ENCODE measurements at regions not wholly inside any gene's neighbourhood (a gene's known extent, or its start where the extent isn't known, plus 50 kb on each side); places are given as distances from the start of the nearest gene placed in this dataset.

DNA sequence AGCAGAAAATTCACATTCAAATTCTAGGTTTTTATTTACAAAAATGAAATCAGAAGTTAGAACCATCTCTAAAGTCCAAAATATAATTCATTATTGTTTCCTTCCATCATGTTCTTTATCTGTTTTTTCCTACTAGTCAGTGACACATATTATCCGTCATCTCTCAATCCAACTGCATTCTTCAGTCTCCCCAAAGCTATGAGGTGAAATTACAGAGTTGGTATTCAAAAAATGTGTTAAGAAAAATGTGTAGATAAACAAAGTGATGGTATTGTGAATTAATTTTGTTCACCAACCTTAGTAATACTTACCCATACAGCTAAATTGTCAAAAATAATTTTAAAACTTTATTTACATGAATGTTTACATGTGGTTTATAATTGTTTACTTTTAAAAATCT is 448.7 kb upstream of the MIR17HG start:
- Histone ChIP-seq H3K4me1 (ENCODE audit: insufficient read depth) (no peaks in the 10 kb centered on the region), H3K27ac (no peak overlapping the region), H3K9me2 (replicated peaks; ENCODE audit: insufficient read depth) (no peaks in the 10 kb centered on the region), H4K20me1 (ENCODE audit: insufficient read depth, poor library complexity, severe bottlenecking) (no peaks in the 10 kb centered on the region), H3K4me3 (no peak overlapping the region), H3K79me2 (no peaks in the 10 kb centered on the region), H3K9me3 (ENCODE audit: low read depth) (no peaks in the 10 kb centered on the region), H3K4me2 (no peak overlapping the region), H2AFZ (no peak overlapping the region), H3K27me3 (no peaks in the 10 kb centered on the region), H3K36me3 (replicated peaks; ENCODE audit: insufficient read depth, low read depth) (no peaks in the 10 kb centered on the region)
- DNase-seq (ENCODE audit: low spot score) = no peak
- WGBS (ENCODE audit: low lambda C conversion rate, missing lambda C conversion rate) = 89% methylated on average over 1 of the region's 1 CpG
- TF ChIP-seq EZH2phosphoT487 (IDR thresholded peaks at IDR 0.05; ENCODE audit: low read depth, severe bottlenecking, unreplicated experiment) (no peak), EZH2 (IDR thresholded peaks at IDR 0.05; ENCODE audit: borderline replicate concordance) (no peak)
- TF ChIP-seq, protein P1, sequence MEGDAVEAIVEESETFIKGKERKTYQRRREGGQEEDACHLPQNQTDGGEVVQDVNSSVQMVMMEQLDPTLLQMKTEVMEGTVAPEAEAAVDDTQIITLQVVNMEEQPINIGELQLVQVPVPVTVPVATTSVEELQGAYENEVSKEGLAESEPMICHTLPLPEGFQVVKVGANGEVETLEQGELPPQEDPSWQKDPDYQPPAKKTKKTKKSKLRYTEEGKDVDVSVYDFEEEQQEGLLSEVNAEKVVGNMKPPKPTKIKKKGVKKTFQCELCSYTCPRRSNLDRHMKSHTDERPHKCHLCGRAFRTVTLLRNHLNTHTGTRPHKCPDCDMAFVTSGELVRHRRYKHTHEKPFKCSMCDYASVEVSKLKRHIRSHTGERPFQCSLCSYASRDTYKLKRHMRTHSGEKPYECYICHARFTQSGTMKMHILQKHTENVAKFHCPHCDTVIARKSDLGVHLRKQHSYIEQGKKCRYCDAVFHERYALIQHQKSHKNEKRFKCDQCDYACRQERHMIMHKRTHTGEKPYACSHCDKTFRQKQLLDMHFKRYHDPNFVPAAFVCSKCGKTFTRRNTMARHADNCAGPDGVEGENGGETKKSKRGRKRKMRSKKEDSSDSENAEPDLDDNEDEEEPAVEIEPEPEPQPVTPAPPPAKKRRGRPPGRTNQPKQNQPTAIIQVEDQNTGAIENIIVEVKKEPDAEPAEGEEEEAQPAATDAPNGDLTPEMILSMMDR (IDR thresholded peaks at IDR 0.05; ENCODE audit: poor library complexity) = no peak

DNA sequence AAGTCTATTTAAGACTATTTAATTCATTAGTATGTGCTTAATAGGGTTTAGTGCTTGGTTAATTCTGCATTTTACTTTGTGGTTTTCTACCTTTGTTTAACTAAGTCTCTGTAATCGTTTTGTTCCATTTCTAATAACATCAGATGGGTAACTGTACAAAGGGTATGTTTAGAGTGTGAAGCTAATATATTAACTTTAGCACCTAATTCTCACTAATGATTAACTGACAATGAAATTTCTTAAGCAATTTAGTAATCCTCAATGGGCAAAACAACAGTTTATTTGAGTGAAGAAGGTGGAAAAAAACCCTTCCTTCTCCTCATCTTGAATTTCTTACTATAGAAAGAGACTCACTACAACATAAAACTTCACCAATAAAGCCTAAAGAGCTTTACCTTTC is 448.1 kb upstream of the MIR17HG start:
- Histone ChIP-seq H3K9me3 (ENCODE audit: low read depth) (no peaks in the 10 kb centered on the region), H3K36me3 (replicated peaks; ENCODE audit: insufficient read depth, low read depth) (no peaks in the 10 kb centered on the region), H3K4me3 (no peak overlapping the region), H3K4me1 (ENCODE audit: insufficient read depth) (no peaks in the 10 kb centered on the region), H3K79me2 (no peaks in the 10 kb centered on the region), H3K9me2 (replicated peaks; ENCODE audit: insufficient read depth) (no peaks in the 10 kb centered on the region), H3K4me2 (no peak overlapping the region), H4K20me1 (ENCODE audit: insufficient read depth, poor library complexity, severe bottlenecking) (no peaks in the 10 kb centered on the region), H2AFZ (no peak overlapping the region), H3K27me3 (no peaks in the 10 kb centered on the region), H3K27ac (no peak overlapping the region)
- WGBS (ENCODE audit: low lambda C conversion rate, missing lambda C conversion rate) = 65% methylated on average over 1 of the region's 1 CpG
- no peak for DNase-seq (ENCODE audit: low spot score)
- TF ChIP-seq EZH2 (IDR thresholded peaks at IDR 0.05; ENCODE audit: borderline replicate concordance) = no peak
- no peak for TF ChIP-seq EZH2phosphoT487 (IDR thresholded peaks at IDR 0.05; ENCODE audit: low read depth, severe bottlenecking, unreplicated experiment)

DNA sequence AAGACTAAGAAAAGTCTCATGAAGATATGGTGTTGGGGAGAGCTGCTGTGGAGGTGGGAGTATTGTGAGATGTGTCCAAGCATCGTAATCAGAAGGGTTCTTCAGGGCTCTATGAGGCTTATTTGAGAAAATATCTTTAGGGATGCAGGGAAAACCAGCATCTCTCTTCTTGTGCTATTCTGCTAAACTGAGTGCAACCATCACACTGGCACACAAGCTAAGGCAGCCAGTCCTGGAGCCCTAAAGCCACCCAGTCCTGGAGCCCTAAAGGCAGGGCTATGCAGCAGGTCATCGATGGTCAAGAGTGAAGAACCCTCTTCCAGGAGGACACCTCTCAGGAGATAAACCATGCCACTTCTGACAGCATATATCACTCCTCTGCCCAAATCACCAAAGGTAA is 445.2 kb upstream of the MIR17HG start:
- no peaks in the 10 kb centered on the region for H3K36me3 ChIP-seq (replicated peaks; ENCODE audit: insufficient read depth, low read depth)
- TF ChIP-seq, protein P1 (IDR thresholded peaks at IDR 0.05; ENCODE audit: poor library complexity) = no peak
- no peak for TF ChIP-seq EZH2 (IDR thresholded peaks at IDR 0.05; ENCODE audit: borderline replicate concordance)
- no peak for TF ChIP-seq EZH2phosphoT487 (IDR thresholded peaks at IDR 0.05; ENCODE audit: low read depth, severe bottlenecking, unreplicated experiment)
- no peaks in the 10 kb centered on the region for H3K4me1 ChIP-seq (ENCODE audit: insufficient read depth)
- no peaks in the 10 kb centered on the region for H3K27me3 ChIP-seq
- H4K20me1 ChIP-seq (ENCODE audit: insufficient read depth, poor library complexity, severe bottlenecking) = no peaks in the 10 kb centered on the region
- H3K27ac ChIP-seq = no peak overlapping the region
- H3K4me2 ChIP-seq = no peak overlapping the region
- no peaks in the 10 kb centered on the region for H3K9me2 ChIP-seq (replicated peaks; ENCODE audit: insufficient read depth)
- H3K79me2 ChIP-seq = no peaks in the 10 kb centered on the region
- 89% methylated on average over 2 of the region's 2 CpGs for WGBS (ENCODE audit: low lambda C conversion rate, missing lambda C conversion rate)
- no peak overlapping the region for H3K4me3 ChIP-seq
- no peaks in the 10 kb centered on the region for H3K9me3 ChIP-seq (ENCODE audit: low read depth)
- no peak overlapping the region for H2AFZ ChIP-seq
- DNase-seq (ENCODE audit: low spot score) = no peak

DNA sequence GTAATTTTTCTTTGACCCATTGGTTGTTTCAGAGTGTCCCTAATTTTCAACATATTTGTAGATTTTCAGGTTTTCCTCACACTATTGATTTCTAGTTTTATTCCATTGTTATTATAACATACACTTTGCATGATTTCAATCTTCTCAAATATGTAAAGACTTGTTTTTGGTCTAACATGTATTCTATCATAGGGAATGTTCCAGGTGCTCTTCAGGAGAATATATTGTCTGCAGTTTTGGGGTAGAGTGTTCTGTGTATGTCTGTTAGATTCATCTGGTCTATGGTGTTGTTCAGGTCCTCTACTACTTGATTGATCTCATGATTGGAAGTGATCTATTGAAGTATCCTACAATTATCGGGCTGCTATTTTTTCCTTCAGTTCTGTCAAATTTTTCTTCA is 440.9 kb upstream of the MIR17HG start:
- WGBS (ENCODE audit: low lambda C conversion rate, missing lambda C conversion rate) = 100% methylated on average over 1 of the region's 1 CpG
- H3K27me3 ChIP-seq = no peaks in the 10 kb centered on the region
- DNase-seq (ENCODE audit: low spot score) = no peak
- H4K20me1 ChIP-seq (ENCODE audit: insufficient read depth, poor library complexity, severe bottlenecking) = no peaks in the 10 kb centered on the region
- H3K4me2 ChIP-seq = no peak overlapping the region
- no peaks in the 10 kb centered on the region for H3K4me1 ChIP-seq (ENCODE audit: insufficient read depth)
- H3K27ac ChIP-seq = no peak overlapping the region
- no peak overlapping the region for H2AFZ ChIP-seq
- no peak overlapping the region for H3K4me3 ChIP-seq
- TF ChIP-seq EZH2 (IDR thresholded peaks at IDR 0.05; ENCODE audit: borderline replicate concordance) = no peak
- no peak for TF ChIP-seq EZH2phosphoT487 (IDR thresholded peaks at IDR 0.05; ENCODE audit: low read depth, severe bottlenecking, unreplicated experiment)
- TF ChIP-seq, protein P1 (IDR thresholded peaks at IDR 0.05; ENCODE audit: poor library complexity) = no peak
- H3K9me3 ChIP-seq (ENCODE audit: low read depth) = no peaks in the 10 kb centered on the region
- no peaks in the 10 kb centered on the region for H3K36me3 ChIP-seq (replicated peaks; ENCODE audit: insufficient read depth, low read depth)
- H3K9me2 ChIP-seq (replicated peaks; ENCODE audit: insufficient read depth) = no peaks in the 10 kb centered on the region
- H3K79me2 ChIP-seq = no peaks in the 10 kb centered on the region
